Uterus (tissue), 3 donors: ENCODE measurements at regions not wholly inside any gene's neighbourhood (a gene's known extent, or its start where the extent isn't known, plus 50 kb on each side); places are given as distances from the start of the nearest gene placed in this dataset.

Source experiments
- DNase-seq, 2 donors: peaks; one replicate each; pipeline ENCODE4 v3.0.0-alpha.2; 2019 to 2020
- H3K27ac ChIP-seq, 2 donors: fragments of 200-600 bp; sonication (generic); 1 replicate in 1 of 2; 2 replicates in 1 of 2; pipeline ENCODE4 v1.5.1; 2016 to 2018
- H3K27me3 ChIP-seq, 2 donors: fragments of 200-600 bp; sonication (generic); one replicate each; pipeline ENCODE4 v1.5.1; 2018 to 2019; ENCODE audit warnings: control low read depth in 1 of 2
- H3K36me3 ChIP-seq, 2 donors: fragments of 200-600 bp; sonication (generic); one replicate each; pipeline ENCODE4 v1.5.1; 2019; ENCODE audit warnings: control low read depth in 1 of 2
- H3K4me1 ChIP-seq, 2 donors: fragments of 200-600 bp; sonication (generic); one replicate each; pipeline ENCODE4 v1.5.1; 2018 to 2019; ENCODE audit warnings: control low read depth in 1 of 2
- H3K4me3 ChIP-seq, 2 donors: fragments of 200-600 bp; sonication (generic); 1 replicate in 1 of 2; 2 replicates in 1 of 2; pipeline ENCODE4 v1.5.1; 2018 to 2019; ENCODE audit warnings: mild to moderate bottlenecking in 1 of 2
- H3K9me3 ChIP-seq, 2 donors: fragments of 200-600 bp; sonication (generic); one replicate each; pipeline ENCODE4 v1.5.1; 2019; ENCODE audit warnings: control low read depth in 1 of 2
- CTCF ChIP-seq, 4 experiments: fragments of 200-600 bp in 2 of 4; fragments of 450-650 bp in 2 of 4; sonication (generic) in 2 of 4; IDR thresholded peaks; one replicate each; pipeline ENCODE4 v1.5.1; 2016 to 2019; ENCODE audit warnings: antibody characterized with exemption in 4 of 4, mild to moderate bottlenecking in 2 of 4, moderate library complexity in 1 of 4
- POLR2A ChIP-seq, 2 donors: fragments of 450-650 bp; IDR thresholded peaks; one replicate each; pipeline ENCODE4 v1.6.1; 2016; ENCODE audit warnings: antibody characterized with exemption in 2 of 2, mild to moderate bottlenecking in 1 of 2, moderate library complexity in 1 of 2
- intact Hi-C: fragments of 100-400 bp; cut with DNase I; formaldehyde crosslinking; loops from one replicate; pipeline ENCODE4 v1.15.1; 2023; ENCODE audit warnings: low total_unique reads
- donor health status: DM: yes; HTN: yes; CAD: no.

- intact Hi-C loops = no loop called here
- Histone ChIP-seq H3K9me3 (no peaks in the 10 kb centered on the region), H3K27me3 (no peaks in the 10 kb centered on the region), H3K36me3 (no peaks in the 10 kb centered on the region), H3K27ac (no peak overlapping the region), H3K4me1 (no peaks in the 10 kb centered on the region), H3K4me3 (no peak overlapping the region)
- TF ChIP-seq CTCF (IDR thresholded peaks at IDR 0.05) (no peak), POLR2A (IDR thresholded peaks at IDR 0.05) (no peak)
- no peak for DNase-seq
These were observed 577.5 kb downstream of the RPL10L start for GRCh38 chr14:46074061-46074460.

- Histone ChIP-seq H3K27me3 (no peaks in the 10 kb centered on the region), H3K9me3 (no peaks in the 10 kb centered on the region), H3K27ac (no peak overlapping the region), H3K36me3 (no peaks in the 10 kb centered on the region), H3K4me1 (no peaks in the 10 kb centered on the region), H3K4me3 (no peak overlapping the region)
- intact Hi-C loops = no loop called here
- no peak for TF ChIP-seq POLR2A (IDR thresholded peaks at IDR 0.05)
- no peak for TF ChIP-seq CTCF (IDR thresholded peaks at IDR 0.05)
- no peak for DNase-seq
These were observed 587.7 kb downstream of the RPL10L start for GRCh38 chr14:46063872-46064271.

GRCh38 chr14:46058964-46059563 lies 592.5 kb downstream of the RPL10L start:
- Histone ChIP-seq H3K4me1 (no peaks in the 10 kb centered on the region), H3K27me3 (no peaks in the 10 kb centered on the region), H3K27ac (no peak overlapping the region), H3K4me3 (no peak overlapping the region), H3K36me3 (no peaks in the 10 kb centered on the region), H3K9me3 (no peaks in the 10 kb centered on the region)
- TF ChIP-seq CTCF (IDR thresholded peaks at IDR 0.05) (no peak), POLR2A (IDR thresholded peaks at IDR 0.05) (no peak)
- DNase-seq = no peak
- intact Hi-C loops = no loop called here

GRCh38 chr14:46057799-46058198 lies 593.8 kb downstream of the RPL10L start:
- H3K27me3 ChIP-seq = no peaks in the 10 kb centered on the region
- no peaks in the 10 kb centered on the region for H3K4me1 ChIP-seq
- H3K36me3 ChIP-seq = no peaks in the 10 kb centered on the region
- no peaks in the 10 kb centered on the region for H3K9me3 ChIP-seq
- no peak overlapping the region for H3K4me3 ChIP-seq
- TF ChIP-seq CTCF (IDR thresholded peaks at IDR 0.05) (no peak), POLR2A (IDR thresholded peaks at IDR 0.05) (no peak)
- no peak overlapping the region for H3K27ac ChIP-seq
- intact Hi-C loops = no loop called here
- DNase-seq = no peak

GRCh38 chr14:46054526-46054925 lies 597.1 kb downstream of the RPL10L start:
- intact Hi-C loops = no loop called here
- no peaks in the 10 kb centered on the region for H3K27me3 ChIP-seq
- H3K4me1 ChIP-seq = no peaks in the 10 kb centered on the region
- peaks cover 0 to 5% of the 10 kb centered on the region in 2 donors for H3K36me3 ChIP-seq
- no peak overlapping the region for H3K4me3 ChIP-seq
- no peak for TF ChIP-seq POLR2A (IDR thresholded peaks at IDR 0.05)
- no peak for TF ChIP-seq CTCF (IDR thresholded peaks at IDR 0.05)
- no peaks in the 10 kb centered on the region for H3K9me3 ChIP-seq
- DNase-seq = no peak
- H3K27ac ChIP-seq = no peak overlapping the region
